ENCODE measurements at regions not wholly inside any gene's neighbourhood (a gene's known extent, or its start where the extent isn't known, plus 50 kb on each side); places are given as distances from the start of the nearest gene placed in this dataset.

- no peak overlapping the region for H3K4me3 ChIP-seq (replicated peaks; ENCODE audit: low read depth, low read length)
- no peak for DNase-seq (ENCODE audit: extremely low read depth, insufficient read length)
- no peaks in the 10 kb centered on the region for H3K27me3 ChIP-seq (replicated peaks; ENCODE audit: control insufficient read depth, insufficient read depth, low read length)
- no peaks in the 10 kb centered on the region for H3K36me3 ChIP-seq (ENCODE audit: control insufficient read depth, insufficient read depth, low read length)
- no peak for TF ChIP-seq CTCF (IDR thresholded peaks at IDR 0.05; ENCODE audit: insufficient read depth, low read length, poor library complexity, severe bottlenecking)
Measured at GRCh38 chr7:84502239-84502638, 307.6 kb upstream of the SEMA3A start.

GRCh38 chr7:84497873-84498272 is 303.3 kb upstream of the SEMA3A start:
- DNase-seq (ENCODE audit: extremely low read depth, insufficient read length) = no peak
- Histone ChIP-seq H3K27me3 (replicated peaks; ENCODE audit: control insufficient read depth, insufficient read depth, low read length) (no peaks in the 10 kb centered on the region), H3K4me3 (replicated peaks; ENCODE audit: low read depth, low read length) (no peak overlapping the region), H3K36me3 (ENCODE audit: control insufficient read depth, insufficient read depth, low read length) (no peaks in the 10 kb centered on the region)
- no peak for TF ChIP-seq CTCF (IDR thresholded peaks at IDR 0.05; ENCODE audit: insufficient read depth, low read length, poor library complexity, severe bottlenecking)

- Histone ChIP-seq H3K27me3 (replicated peaks; ENCODE audit: control insufficient read depth, insufficient read depth, low read length) (no peaks in the 10 kb centered on the region), H3K4me3 (replicated peaks; ENCODE audit: low read depth, low read length) (no peak overlapping the region), H3K36me3 (ENCODE audit: control insufficient read depth, insufficient read depth, low read length) (no peaks in the 10 kb centered on the region)
- no peak for TF ChIP-seq CTCF (IDR thresholded peaks at IDR 0.05; ENCODE audit: insufficient read depth, low read length, poor library complexity, severe bottlenecking)
- DNase-seq (ENCODE audit: extremely low read depth, insufficient read length) = no peak
Measured at GRCh38 chr7:84495128-84495527, 300.5 kb upstream of the SEMA3A start.

- no peak for DNase-seq (ENCODE audit: extremely low read depth, insufficient read length)
Measured at GRCh38 chr7:84492098-84493034, 297.8 kb upstream of the SEMA3A start.

GRCh38 chr7:84490661-84491060 is 296.1 kb upstream of the SEMA3A start:
- no peak for DNase-seq (ENCODE audit: extremely low read depth, insufficient read length)
- Histone ChIP-seq H3K27me3 (replicated peaks; ENCODE audit: control insufficient read depth, insufficient read depth, low read length) (no peaks in the 10 kb centered on the region), H3K4me3 (replicated peaks; ENCODE audit: low read depth, low read length) (no peak overlapping the region), H3K36me3 (ENCODE audit: control insufficient read depth, insufficient read depth, low read length) (no peaks in the 10 kb centered on the region)
- TF ChIP-seq CTCF (IDR thresholded peaks at IDR 0.05; ENCODE audit: insufficient read depth, low read length, poor library complexity, severe bottlenecking) = no peak

More at GRCh38 chr7:84492098-84493034, 297.8 kb upstream of the SEMA3A start:
- Histone ChIP-seq H3K4me3 (replicated peaks; ENCODE audit: low read depth, low read length) (no peak overlapping the region), H3K36me3 (ENCODE audit: control insufficient read depth, insufficient read depth, low read length) (no peaks in the 10 kb centered on the region), H3K27me3 (replicated peaks; ENCODE audit: control insufficient read depth, insufficient read depth, low read length) (no peaks in the 10 kb centered on the region)
- TF ChIP-seq CTCF (IDR thresholded peaks at IDR 0.05; ENCODE audit: insufficient read depth, low read length, poor library complexity, severe bottlenecking) = no peak
